Panc1 (cell line): ENCODE measurements at regions not wholly inside any gene's neighbourhood (a gene's known extent, or its start where the extent isn't known, plus 50 kb on each side); places are given as distances from the start of the nearest gene placed in this dataset.

Experiments used
- ATAC-seq: fragments of 200-7000 bp; cut with Tn5 transposase; 2 replicates; pipeline ENCODE4 v1.9.1; 2020; ENCODE audit warnings: mild to moderate bottlenecking, moderate library complexity
- BruUV-seq: library from RNA; stranded (reverse); fragments of 400-500 nt; replicated peaks from 2 replicates; lab custom pipeline; 2021; lab: Mats Ljungman, UMichigan
- CTCF ChIA-PET: fragments of 300-600 bp; sonication (Branson Sonifier 250); formaldehyde crosslinking; loops from one replicate; lab custom pipeline; 2022; ENCODE audit warnings: antibody characterized with exemption; lab: Charles Lee
- POLR2A ChIA-PET: fragments of 300-600 bp; sonication (Branson Sonifier 250); formaldehyde crosslinking; loops from one replicate; lab custom pipeline; 2022; ENCODE audit warnings: antibody characterized with exemption; lab: Charles Lee
- DNase-seq: peaks from one replicate; pipeline ENCODE4 v3.0.0-alpha.2; 2010; ENCODE audit warnings: low read depth, low spot score
- H3K27ac ChIP-seq: 2 replicates; pipeline ENCODE4 v1.5.1; 2011; ENCODE audit warnings: mild to moderate bottlenecking, low read length, inconsistent platforms
- H3K27me3 ChIP-seq: fragments of 200-500 bp; sonication (Bioruptor generic); 2 replicates; pipeline ENCODE4 v1.6.0; 2014; ENCODE audit warnings: low read length, inconsistent platforms; ENCODE audit not compliant: control insufficient read depth, insufficient read depth
- H3K36me3 ChIP-seq: fragments of 200-500 bp; sonication (Bioruptor generic); 2 replicates; pipeline ENCODE4 v1.5.1; 2014; ENCODE audit warnings: inconsistent platforms, mild to moderate bottlenecking, low read length, moderate library complexity; ENCODE audit not compliant: control insufficient read depth, insufficient read depth
- H3K4me1 ChIP-seq: 2 replicates; pipeline ENCODE4 v1.5.1; 2011; ENCODE audit warnings: inconsistent platforms, mild to moderate bottlenecking, low read length, moderate library complexity; ENCODE audit not compliant: control insufficient read depth, insufficient read depth
- H3K4me3 ChIP-seq, 2 experiments: 2 replicates each; pipeline ENCODE4 v1.5.1; 2011 to 2012; ENCODE audit warnings: low read depth in 2 of 2, low read length in 2 of 2, mild to moderate bottlenecking in 2 of 2, inconsistent platforms in 1 of 2, moderate library complexity in 1 of 2
- H3K9me3 ChIP-seq: fragments of 200-500 bp; sonication (Bioruptor generic); 2 replicates; pipeline ENCODE4 v1.5.1; 2014; ENCODE audit warnings: low read depth, mild to moderate bottlenecking, inconsistent platforms, low read length, moderate library complexity; ENCODE audit not compliant: control insufficient read depth, insufficient read depth
- CTCF ChIP-seq: fragments of 450-650 bp; IDR thresholded peaks from 2 replicates; pipeline ENCODE4 v1.5.1; 2017; ENCODE audit warnings: mild to moderate bottlenecking
- POLR2AphosphoS5 ChIP-seq: IDR thresholded peaks from 2 replicates; pipeline ENCODE4 v1.6.1; 2012; ENCODE audit warnings: mild to moderate bottlenecking, low read depth, low read length, moderate library complexity
- SIN3A ChIP-seq: IDR thresholded peaks from 2 replicates; pipeline ENCODE4 v1.6.1; 2012; ENCODE audit warnings: low read depth, mild to moderate bottlenecking, low read length, moderate library complexity, borderline replicate concordance; ENCODE audit not compliant: insufficient read depth
- TCF7L2 ChIP-seq: IDR thresholded peaks from 2 replicates; pipeline ENCODE4 v1.6.1; 2011; ENCODE audit warnings: mild to moderate bottlenecking, low read depth, low read length, inconsistent platforms
- in situ Hi-C: cut with HindIII; loops from 2 replicates; pipeline ENCODE4 v1.10.0; 2016; ENCODE audit warnings: low sequenced_read_pairs, low pct_unique_long_range_greater_than_20kb
- intact Hi-C: fragments of 100-400 bp; cut with micrococcal nuclease; formaldehyde crosslinking; loops from one replicate; pipeline ENCODE4 v1.10.0; 2022; ENCODE audit not compliant: unreplicated experiment
- TF ChIP-seq, protein P1 (sequence below), 2 experiments: IDR thresholded peaks; 2 replicates each; pipeline ENCODE4 v1.6.1; 2011 to 2012; ENCODE audit warnings: low read depth in 2 of 2, control low read depth in 1 of 2, low read length in 1 of 2, mild to moderate bottlenecking in 1 of 2, moderate library complexity in 1 of 2; ENCODE audit not compliant: insufficient read depth in 1 of 2

- BruUV-seq: no TSS peak
- Histone ChIP-seq H3K9me3 (no peaks in the 10 kb centered on the region), H3K27ac (no peak overlapping the region), H3K36me3 (no peaks in the 10 kb centered on the region), H3K4me3 (no peak overlapping the region), H3K27me3 (no peaks in the 10 kb centered on the region), H3K4me1 (no peaks in the 10 kb centered on the region)
- intact Hi-C loops (no loop called here), in situ Hi-C loops (no loop called here)
- CTCF ChIA-PET: no interaction called here
- POLR2A ChIA-PET: interaction anchor here (1.1 kb wide), 1 partner anchor 16 kb away, joined by 5 read pairs; no protein-coding TSS in a partner anchor
- no peak for ATAC-seq
- DNase-seq: no peak
- TF ChIP-seq, protein P1, sequence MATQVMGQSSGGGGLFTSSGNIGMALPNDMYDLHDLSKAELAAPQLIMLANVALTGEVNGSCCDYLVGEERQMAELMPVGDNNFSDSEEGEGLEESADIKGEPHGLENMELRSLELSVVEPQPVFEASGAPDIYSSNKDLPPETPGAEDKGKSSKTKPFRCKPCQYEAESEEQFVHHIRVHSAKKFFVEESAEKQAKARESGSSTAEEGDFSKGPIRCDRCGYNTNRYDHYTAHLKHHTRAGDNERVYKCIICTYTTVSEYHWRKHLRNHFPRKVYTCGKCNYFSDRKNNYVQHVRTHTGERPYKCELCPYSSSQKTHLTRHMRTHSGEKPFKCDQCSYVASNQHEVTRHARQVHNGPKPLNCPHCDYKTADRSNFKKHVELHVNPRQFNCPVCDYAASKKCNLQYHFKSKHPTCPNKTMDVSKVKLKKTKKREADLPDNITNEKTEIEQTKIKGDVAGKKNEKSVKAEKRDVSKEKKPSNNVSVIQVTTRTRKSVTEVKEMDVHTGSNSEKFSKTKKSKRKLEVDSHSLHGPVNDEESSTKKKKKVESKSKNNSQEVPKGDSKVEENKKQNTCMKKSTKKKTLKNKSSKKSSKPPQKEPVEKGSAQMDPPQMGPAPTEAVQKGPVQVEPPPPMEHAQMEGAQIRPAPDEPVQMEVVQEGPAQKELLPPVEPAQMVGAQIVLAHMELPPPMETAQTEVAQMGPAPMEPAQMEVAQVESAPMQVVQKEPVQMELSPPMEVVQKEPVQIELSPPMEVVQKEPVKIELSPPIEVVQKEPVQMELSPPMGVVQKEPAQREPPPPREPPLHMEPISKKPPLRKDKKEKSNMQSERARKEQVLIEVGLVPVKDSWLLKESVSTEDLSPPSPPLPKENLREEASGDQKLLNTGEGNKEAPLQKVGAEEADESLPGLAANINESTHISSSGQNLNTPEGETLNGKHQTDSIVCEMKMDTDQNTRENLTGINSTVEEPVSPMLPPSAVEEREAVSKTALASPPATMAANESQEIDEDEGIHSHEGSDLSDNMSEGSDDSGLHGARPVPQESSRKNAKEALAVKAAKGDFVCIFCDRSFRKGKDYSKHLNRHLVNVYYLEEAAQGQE (IDR thresholded peaks at IDR 0.05; ENCODE audit: insufficient read depth in 1 of 2, low read depth in 2 of 2, low read length in 1 of 2): no peak
- TF ChIP-seq CTCF: no peak
- no peak for TF ChIP-seq POLR2AphosphoS5
- TF ChIP-seq TCF7L2: no peak
- no peak for TF ChIP-seq SIN3A
These were observed 1720.6 kb upstream of the WWC1 start for GRCh38 chr5:166570865-166571264.

GRCh38 chr5:166571668-166572067 lies 1719.8 kb upstream of the WWC1 start:
- POLR2A ChIA-PET: interaction anchor here (1.1 kb wide), 1 partner anchor 15 kb away, joined by 5 read pairs; no protein-coding TSS in a partner anchor
- DNase-seq (no peak), ATAC-seq (no peak)
- TF ChIP-seq CTCF: no peak
- no peak for TF ChIP-seq TCF7L2
- TF ChIP-seq SIN3A: no peak
- TF ChIP-seq POLR2AphosphoS5: no peak
- TF ChIP-seq, protein P1 (IDR thresholded peaks at IDR 0.05; ENCODE audit: insufficient read depth in 1 of 2, low read depth in 2 of 2, low read length in 1 of 2): no peak
- no peak overlapping the region for H3K4me3 ChIP-seq
- H3K4me1 ChIP-seq: no peaks in the 10 kb centered on the region
- H3K36me3 ChIP-seq: no peaks in the 10 kb centered on the region
- H3K27ac ChIP-seq: no peak overlapping the region
- CTCF ChIA-PET: no interaction called here
- in situ Hi-C loops: no loop called here
- BruUV-seq: no TSS peak
- H3K9me3 ChIP-seq: no peaks in the 10 kb centered on the region
- intact Hi-C loops: no loop called here
- H3K27me3 ChIP-seq: no peaks in the 10 kb centered on the region
